Tibial nerve (tissue), 4 donors: ENCODE measurements at regions not wholly inside any gene's neighbourhood (a gene's known extent, or its start where the extent isn't known, plus 50 kb on each side); places are given as distances from the start of the nearest gene placed in this dataset.

Source experiments
- EP300 ChIP-seq, 2 donors: sonication (generic); formaldehyde crosslinking; IDR thresholded peaks; one replicate each; pipeline ENCODE4 v1.6.1; 2017; ENCODE audit warnings: antibody characterized with exemption in 2 of 2, mild to moderate bottlenecking in 1 of 2
- POLR2A ChIP-seq, 2 donors: fragments of 450-650 bp; IDR thresholded peaks; one replicate each; pipeline ENCODE4 v1.6.1; 2017; ENCODE audit warnings: antibody characterized with exemption in 2 of 2, mild to moderate bottlenecking in 2 of 2, moderate library complexity in 2 of 2
- TF ChIP-seq, protein P1 (sequence below), 5 experiments: fragments of 200-600 bp in 3 of 5; fragments of 450-650 bp in 2 of 5; sonication (generic) in 3 of 5; IDR thresholded peaks; one replicate each; pipeline ENCODE4 v1.5.1; 2016 to 2019; ENCODE audit warnings: antibody characterized with exemption in 5 of 5, mild to moderate bottlenecking in 3 of 5, moderate library complexity in 2 of 5

DNA sequence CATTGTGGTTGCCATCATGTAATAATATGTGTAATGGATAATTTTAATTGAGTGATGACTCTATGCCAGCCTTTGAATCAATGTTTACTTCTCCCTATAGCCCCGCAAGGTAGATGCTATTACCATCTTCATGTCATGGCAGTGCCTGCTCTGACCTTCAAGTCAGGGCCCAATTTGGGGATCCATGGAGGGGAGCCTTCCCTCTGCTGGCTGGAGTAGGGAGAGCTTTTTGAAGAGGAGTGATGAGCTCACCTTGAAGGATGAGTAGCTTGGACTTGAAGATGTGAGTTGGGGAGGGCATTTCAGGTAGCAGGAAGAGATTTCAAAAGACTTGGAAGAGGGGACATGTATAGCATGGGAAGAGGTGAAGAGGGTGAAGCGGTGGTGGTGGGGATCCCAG, 189.2 kb downstream of the FOXD2 start:
- TF ChIP-seq, protein P1, sequence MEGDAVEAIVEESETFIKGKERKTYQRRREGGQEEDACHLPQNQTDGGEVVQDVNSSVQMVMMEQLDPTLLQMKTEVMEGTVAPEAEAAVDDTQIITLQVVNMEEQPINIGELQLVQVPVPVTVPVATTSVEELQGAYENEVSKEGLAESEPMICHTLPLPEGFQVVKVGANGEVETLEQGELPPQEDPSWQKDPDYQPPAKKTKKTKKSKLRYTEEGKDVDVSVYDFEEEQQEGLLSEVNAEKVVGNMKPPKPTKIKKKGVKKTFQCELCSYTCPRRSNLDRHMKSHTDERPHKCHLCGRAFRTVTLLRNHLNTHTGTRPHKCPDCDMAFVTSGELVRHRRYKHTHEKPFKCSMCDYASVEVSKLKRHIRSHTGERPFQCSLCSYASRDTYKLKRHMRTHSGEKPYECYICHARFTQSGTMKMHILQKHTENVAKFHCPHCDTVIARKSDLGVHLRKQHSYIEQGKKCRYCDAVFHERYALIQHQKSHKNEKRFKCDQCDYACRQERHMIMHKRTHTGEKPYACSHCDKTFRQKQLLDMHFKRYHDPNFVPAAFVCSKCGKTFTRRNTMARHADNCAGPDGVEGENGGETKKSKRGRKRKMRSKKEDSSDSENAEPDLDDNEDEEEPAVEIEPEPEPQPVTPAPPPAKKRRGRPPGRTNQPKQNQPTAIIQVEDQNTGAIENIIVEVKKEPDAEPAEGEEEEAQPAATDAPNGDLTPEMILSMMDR (IDR thresholded peaks at IDR 0.05) = no peak
- TF ChIP-seq POLR2A (IDR thresholded peaks at IDR 0.05) (no peak), EP300 (IDR thresholded peaks at IDR 0.05) (no peak)
